C1 segment of cervical spinal cord (tissue), 14 donors: ENCODE measurements at regions not wholly inside any gene's neighbourhood (a gene's known extent, or its start where the extent isn't known, plus 50 kb on each side); places are given as distances from the start of the nearest gene placed in this dataset.

Source experiments
- DNase-seq, 14 donors: peaks; one replicate each; lab custom pipeline; 2025; lab: John Stamatoyannopoulos, UW

DNA sequence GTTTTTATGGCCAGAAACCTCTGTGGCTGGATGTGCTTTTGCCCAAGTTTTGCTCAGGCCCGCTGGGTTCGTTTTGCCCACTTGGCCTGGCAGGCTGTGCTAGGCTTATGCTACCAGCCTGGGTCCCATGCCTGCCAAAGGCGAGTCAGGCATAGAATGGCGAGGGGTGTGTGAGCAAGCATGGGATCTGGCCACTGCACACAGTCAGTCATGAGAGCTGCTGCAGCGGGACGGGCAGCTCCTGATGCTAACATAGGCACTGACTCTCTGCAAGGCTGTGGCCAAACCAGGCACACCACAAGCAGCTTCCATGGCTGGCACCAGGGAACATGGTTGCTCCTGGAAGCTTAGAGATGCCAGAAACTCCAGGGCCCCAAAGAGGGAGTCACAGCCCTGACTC, 52.9 kb upstream of the PCDH15 start:
- DNase-seq: no peak
